Right renal cortex interstitium (tissue), 3 donors: ENCODE measurements at regions not wholly inside any gene's neighbourhood (a gene's known extent, or its start where the extent isn't known, plus 50 kb on each side); places are given as distances from the start of the nearest gene placed in this dataset.

Source experiments
- DNase-seq, 3 donors: peaks; one replicate each; pipeline ENCODE4 v3.0.0-alpha.2; 2013; ENCODE audit warnings: low read depth in 3 of 3, low spot score in 2 of 3

DNA sequence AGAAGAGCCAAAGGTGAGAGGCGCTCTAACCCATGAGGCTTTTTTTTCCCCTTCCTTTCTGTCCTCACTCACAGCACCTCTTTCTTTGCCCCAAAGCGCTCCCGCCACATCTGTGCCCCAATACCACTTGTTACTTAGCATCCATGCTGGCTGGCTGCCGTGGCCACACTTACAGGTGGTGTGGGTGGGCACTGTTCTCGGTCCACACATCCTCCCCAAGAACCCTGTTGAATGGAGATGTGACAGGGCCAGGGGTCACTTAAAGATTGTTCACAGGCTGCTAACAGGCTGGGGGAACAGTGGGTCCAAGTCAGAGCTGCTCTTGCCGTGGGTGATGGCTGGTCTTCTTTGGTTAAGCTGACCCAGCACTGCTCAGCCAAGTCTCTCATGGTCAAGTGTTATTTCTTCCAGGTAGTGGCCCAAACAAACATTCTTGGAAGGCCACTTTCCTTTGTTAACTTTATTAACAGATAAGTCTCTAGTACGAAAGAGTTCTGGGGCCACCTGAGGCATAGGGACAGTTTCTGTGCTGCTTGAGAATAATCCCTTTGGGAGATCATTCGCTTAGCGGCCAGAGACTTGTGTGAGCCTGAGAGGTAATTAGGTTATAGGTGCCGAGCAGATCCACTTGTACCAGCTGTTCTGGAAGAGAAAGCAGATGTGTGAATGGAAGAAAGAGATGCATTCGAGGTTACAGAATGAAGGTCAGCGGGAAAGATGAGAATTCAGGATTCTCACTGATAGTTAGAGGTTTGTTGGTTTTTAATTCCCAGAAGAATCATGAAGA lies 62.6 kb upstream of the IRF2BP2 start:
- DNase-seq: no peak

GRCh38 chr1:234670967-234671626 lies 61.1 kb upstream of the IRF2BP2 start:
- no peak for DNase-seq

- no peak for DNase-seq
Observed at GRCh38 chr1:234669499-234669898, 59.5 kb upstream of the IRF2BP2 start.

- no peak for DNase-seq
Observed at GRCh38 chr1:234668577-234668955, 58.6 kb upstream of the IRF2BP2 start.

GRCh38 chr1:234667600-234668576 lies 57.9 kb upstream of the IRF2BP2 start:
- DNase-seq: no peak

GRCh38 chr1:234666761-234667160 lies 56.8 kb upstream of the IRF2BP2 start:
- DNase-seq: no peak

- DNase-seq: no peak
Observed at GRCh38 chr1:234665975-234666605, 56.1 kb upstream of the IRF2BP2 start.

GRCh38 chr1:234662148-234662547 lies 52.2 kb upstream of the IRF2BP2 start:
- no peak for DNase-seq

GRCh38 chr1:234661317-234661928 lies 51.4 kb upstream of the IRF2BP2 start:
- DNase-seq: no peak

- DNase-seq: no peak
Observed at GRCh38 chr1:234660536-234661316, 50.7 kb upstream of the IRF2BP2 start.
